ENCODE measurements at regions not wholly inside any gene's neighbourhood (a gene's known extent, or its start where the extent isn't known, plus 50 kb on each side); places are given as distances from the start of the nearest gene placed in this dataset.

GRCh38 chr11:133693110-133693509 is 152.2 kb downstream of the SPATA19 start:
- CTCF ChIA-PET: no interaction called here
- Histone ChIP-seq H3K4me3 (ENCODE audit: low read depth, low read length) (no peak overlapping the region), H3K27ac (ENCODE audit: low read depth, low read length) (no peak overlapping the region), H3K9me3 (ENCODE audit: control insufficient read depth, insufficient read depth, low read length) (peaks cover 42% of the 10 kb centered on the region), H3K27me3 (ENCODE audit: control insufficient read depth, insufficient read depth, low read length) (no peaks in the 10 kb centered on the region)
- POLR2A ChIA-PET: no interaction called here
- TF ChIP-seq, protein P1, sequence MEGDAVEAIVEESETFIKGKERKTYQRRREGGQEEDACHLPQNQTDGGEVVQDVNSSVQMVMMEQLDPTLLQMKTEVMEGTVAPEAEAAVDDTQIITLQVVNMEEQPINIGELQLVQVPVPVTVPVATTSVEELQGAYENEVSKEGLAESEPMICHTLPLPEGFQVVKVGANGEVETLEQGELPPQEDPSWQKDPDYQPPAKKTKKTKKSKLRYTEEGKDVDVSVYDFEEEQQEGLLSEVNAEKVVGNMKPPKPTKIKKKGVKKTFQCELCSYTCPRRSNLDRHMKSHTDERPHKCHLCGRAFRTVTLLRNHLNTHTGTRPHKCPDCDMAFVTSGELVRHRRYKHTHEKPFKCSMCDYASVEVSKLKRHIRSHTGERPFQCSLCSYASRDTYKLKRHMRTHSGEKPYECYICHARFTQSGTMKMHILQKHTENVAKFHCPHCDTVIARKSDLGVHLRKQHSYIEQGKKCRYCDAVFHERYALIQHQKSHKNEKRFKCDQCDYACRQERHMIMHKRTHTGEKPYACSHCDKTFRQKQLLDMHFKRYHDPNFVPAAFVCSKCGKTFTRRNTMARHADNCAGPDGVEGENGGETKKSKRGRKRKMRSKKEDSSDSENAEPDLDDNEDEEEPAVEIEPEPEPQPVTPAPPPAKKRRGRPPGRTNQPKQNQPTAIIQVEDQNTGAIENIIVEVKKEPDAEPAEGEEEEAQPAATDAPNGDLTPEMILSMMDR (IDR thresholded peaks at IDR 0.05; ENCODE audit: low read depth, low read length): no peak
- no peak for DNase-seq (ENCODE audit: low read depth, low spot score)

GRCh38 chr11:133692126-133692934 is 153.0 kb downstream of the SPATA19 start:
- DNase-seq (ENCODE audit: low read depth, low spot score): no peak
- TF ChIP-seq, protein P1 (IDR thresholded peaks at IDR 0.05; ENCODE audit: low read depth, low read length): no peak

DNA sequence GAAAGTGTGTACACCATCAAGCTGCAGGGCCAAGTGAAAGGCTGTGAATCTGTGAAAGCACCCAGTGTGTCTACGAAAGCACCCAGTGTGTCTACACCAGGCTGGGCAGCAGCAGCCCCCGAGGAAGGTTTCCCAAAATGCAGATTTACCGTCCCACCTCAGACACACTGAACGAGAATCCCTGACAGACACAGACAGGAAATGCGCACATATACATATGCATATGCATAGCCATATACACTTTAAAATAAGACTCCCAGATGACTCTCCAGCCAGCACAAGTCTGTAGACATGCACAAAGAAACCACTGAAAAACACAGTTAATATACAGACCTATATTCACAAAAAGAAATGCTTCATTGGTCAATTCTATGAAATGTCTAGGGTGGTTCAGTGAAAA is 155.5 kb upstream of the OPCML start:
- Histone ChIP-seq H3K27me3 (ENCODE audit: control insufficient read depth, insufficient read depth, low read length) (no peaks in the 10 kb centered on the region), H3K27ac (ENCODE audit: low read depth, low read length) (no peak overlapping the region), H3K9me3 (ENCODE audit: control insufficient read depth, insufficient read depth, low read length) (peaks cover 12% of the 10 kb centered on the region), H3K4me3 (ENCODE audit: low read depth, low read length) (no peak overlapping the region)
- DNase-seq (ENCODE audit: low read depth, low spot score): no peak
- ChIA-PET POLR2A (no interaction called here), CTCF (no interaction called here)
- TF ChIP-seq, protein P1 (IDR thresholded peaks at IDR 0.05; ENCODE audit: low read depth, low read length): no peak

More at GRCh38 chr11:133692126-133692934, 153.0 kb downstream of the SPATA19 start:
- CTCF ChIA-PET: no interaction called here
- H3K9me3 ChIP-seq (ENCODE audit: control insufficient read depth, insufficient read depth, low read length): peaks cover 41% of the 10 kb centered on the region
- POLR2A ChIA-PET: no interaction called here
- H3K27ac ChIP-seq (ENCODE audit: low read depth, low read length): no peak overlapping the region
- no peak overlapping the region for H3K4me3 ChIP-seq (ENCODE audit: low read depth, low read length)
- no peaks in the 10 kb centered on the region for H3K27me3 ChIP-seq (ENCODE audit: control insufficient read depth, insufficient read depth, low read length)

DNA sequence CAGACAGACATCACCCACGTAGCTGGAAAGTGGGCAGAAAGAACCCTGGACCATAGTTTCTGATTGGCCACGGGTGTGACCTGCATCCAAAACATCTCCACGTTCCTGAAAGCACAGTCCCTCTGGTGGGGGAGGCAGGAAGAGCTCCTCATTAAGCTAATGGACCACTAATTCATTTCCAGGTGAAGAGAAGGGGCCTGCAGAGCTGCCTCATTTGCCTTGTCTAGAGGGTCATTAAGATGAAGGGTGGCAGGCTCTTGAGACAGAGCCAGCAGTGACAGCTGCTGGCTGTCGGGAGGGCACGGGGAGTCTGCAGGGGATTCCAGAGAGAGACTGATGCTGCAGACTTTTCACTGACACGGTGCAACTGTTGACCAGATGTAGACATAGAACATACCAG is 149.6 kb upstream of the OPCML start:
- no peak overlapping the region for H3K27ac ChIP-seq (ENCODE audit: low read depth, low read length)
- H3K4me3 ChIP-seq (ENCODE audit: low read depth, low read length): no peak overlapping the region
- H3K9me3 ChIP-seq (ENCODE audit: control insufficient read depth, insufficient read depth, low read length): peaks cover 21% of the 10 kb centered on the region
- CTCF ChIA-PET: no interaction called here
- H3K27me3 ChIP-seq (ENCODE audit: control insufficient read depth, insufficient read depth, low read length): no peaks in the 10 kb centered on the region
- TF ChIP-seq, protein P1 (IDR thresholded peaks at IDR 0.05; ENCODE audit: low read depth, low read length): no peak
- POLR2A ChIA-PET: no interaction called here
- DNase-seq (ENCODE audit: low read depth, low spot score): no peak

GRCh38 chr11:133679896-133680295 is 147.6 kb upstream of the OPCML start:
- Histone ChIP-seq H3K9me3 (ENCODE audit: control insufficient read depth, insufficient read depth, low read length) (peaks cover 25% of the 10 kb centered on the region), H3K27me3 (ENCODE audit: control insufficient read depth, insufficient read depth, low read length) (no peaks in the 10 kb centered on the region), H3K4me3 (ENCODE audit: low read depth, low read length) (no peak overlapping the region), H3K27ac (ENCODE audit: low read depth, low read length) (no peak overlapping the region)
- TF ChIP-seq, protein P1 (IDR thresholded peaks at IDR 0.05; ENCODE audit: low read depth, low read length): no peak
- DNase-seq (ENCODE audit: low read depth, low spot score): no peak
- CTCF ChIA-PET: no interaction called here
- POLR2A ChIA-PET: no interaction called here
